Posterior cingulate gyrus (tissue), 11 donors: ENCODE measurements at regions not wholly inside any gene's neighbourhood (a gene's known extent, or its start where the extent isn't known, plus 50 kb on each side); places are given as distances from the start of the nearest gene placed in this dataset.

Experiments used
- DNase-seq, 10 donors: peaks; one replicate each; pipeline versions ENCODE4 v3.0.0 to v3.0.0-alpha.2; 2020 to 2021; ENCODE audit warnings: mixed read lengths in 3 of 10
- intact Hi-C: fragments of 100-400 bp; cut with DNase I; formaldehyde crosslinking; loops from one replicate; pipeline ENCODE4 v1.15.1; 2023

DNA sequence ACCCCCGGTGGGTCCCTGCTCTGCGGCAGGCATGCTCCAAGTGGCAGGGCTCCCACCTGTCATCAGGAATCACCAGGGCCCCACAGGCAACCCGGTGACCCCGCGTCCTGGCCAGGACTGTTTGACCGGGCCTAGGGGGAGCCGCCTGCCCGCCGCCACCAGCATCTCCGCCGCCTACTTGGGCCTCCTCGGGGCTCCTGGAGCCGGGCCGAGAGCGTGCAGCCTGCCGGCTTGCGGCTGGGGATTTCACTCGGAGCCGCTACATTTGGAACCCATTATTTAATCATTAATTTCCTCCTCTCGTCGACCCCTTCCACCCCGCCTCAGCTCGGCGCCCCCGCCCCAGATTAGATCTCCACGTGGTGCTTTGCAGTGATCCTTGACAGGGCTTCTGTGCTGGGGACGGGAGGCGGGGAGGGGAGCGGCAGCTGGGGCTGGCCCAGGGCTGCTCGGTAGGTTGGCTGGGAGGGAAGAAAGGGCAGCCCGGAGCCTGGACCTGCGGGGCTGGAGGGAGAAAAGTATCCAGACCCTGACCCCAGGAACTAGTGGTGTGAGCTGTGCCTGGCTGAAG, 295.4 kb downstream of the CYP26B1 start:
- DNase-seq, result peak in 1 of 10 donors; percentile 49
- intact Hi-C loops, result no loop called here

DNA sequence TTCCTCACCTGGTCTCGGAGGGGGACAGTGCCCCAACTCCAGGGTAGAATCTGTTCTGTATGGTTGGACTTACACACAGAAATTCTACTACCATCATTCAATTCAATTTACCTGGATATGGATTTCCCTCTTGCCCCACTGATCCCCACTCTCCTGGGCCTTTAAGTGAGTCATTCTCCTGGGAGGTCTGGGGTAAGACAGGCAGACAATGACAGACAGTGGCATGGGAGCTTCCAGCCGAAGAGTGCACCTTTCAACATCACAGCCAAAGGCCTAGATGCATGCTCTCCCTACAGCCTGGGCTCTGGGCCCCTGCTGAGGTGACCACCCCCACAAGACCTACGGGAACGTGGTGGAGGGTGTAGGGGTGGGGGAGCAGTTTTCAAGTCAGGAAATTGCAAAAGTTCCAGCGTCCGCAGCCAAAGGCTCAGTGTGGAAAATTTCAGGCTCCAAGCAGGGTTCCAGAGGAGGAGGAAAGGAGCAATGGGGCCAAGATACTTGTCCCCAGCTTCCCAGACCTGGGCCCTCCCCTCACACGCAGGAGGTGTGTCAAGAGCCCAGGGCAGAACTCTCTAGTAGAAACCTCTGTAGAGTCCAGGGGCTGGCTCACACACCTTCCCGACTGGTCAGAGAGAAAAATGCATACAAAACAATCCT, 296.4 kb downstream of the CYP26B1 start:
- DNase-seq, result no peak
- intact Hi-C loops, result no loop called here

DNA sequence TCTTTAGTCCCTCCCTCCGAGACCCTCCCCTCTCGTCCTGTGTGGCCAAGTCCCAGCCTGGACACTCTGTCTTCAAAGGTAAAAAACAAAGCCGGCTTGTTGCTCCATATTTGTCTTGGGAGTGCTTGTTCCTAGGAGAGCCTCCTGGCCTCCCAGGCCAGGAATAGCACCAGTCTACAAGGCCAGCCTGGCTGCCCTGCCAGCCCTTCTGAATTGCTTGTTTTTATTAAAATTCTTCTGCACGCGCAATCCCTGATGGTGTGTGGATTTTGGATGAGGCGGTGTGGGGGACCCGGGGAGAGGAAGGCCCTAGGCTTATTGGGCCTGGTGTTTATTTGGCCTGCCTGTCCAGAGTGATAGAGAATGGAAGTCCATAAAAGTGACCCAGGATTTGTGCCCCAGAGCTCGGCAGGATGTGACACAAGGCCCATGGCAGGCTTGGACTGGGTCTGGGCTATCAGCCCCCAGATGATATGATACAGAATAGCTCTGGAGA, 297.3 kb downstream of the CYP26B1 start:
- intact Hi-C loops, result no loop called here
- DNase-seq, result peak in 1 of 10 donors; percentile 67

DNA sequence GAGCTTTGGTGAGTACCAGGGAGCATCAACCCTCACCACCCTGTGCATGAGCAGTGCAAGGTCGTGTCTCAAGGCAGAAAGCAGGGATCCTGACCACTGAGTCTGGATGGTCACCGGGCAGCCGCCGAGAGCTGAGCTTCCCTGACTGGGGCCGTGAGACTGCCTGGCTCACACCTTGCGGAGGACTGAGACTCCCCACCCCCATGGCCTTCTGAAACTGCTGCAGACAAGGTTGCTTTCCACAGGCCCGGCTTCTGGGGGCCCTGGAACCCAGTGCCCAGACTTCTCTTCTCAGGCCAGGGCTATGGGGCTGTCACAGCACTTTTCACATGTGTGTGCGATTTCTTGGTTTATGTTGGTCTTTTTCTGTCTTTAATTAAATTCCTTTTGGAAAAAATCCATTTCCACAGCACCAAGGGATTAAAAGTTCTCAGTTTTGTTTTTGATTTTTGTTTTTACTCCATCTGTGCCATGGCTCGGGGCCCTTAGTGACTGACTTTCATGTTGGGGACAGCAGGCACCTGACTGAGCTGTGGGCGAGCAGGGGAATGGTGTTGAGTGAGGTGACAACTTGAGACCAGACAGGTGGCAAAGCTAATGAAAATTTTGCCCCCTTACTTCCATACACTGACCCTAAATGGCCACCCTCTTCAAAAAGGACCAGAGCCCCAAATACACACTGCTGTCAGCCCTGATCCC, 297.9 kb downstream of the CYP26B1 start:
- peak in 2 of 10 donors; percentile 51 to 79 for DNase-seq
- intact Hi-C loops, result no loop called here

DNA sequence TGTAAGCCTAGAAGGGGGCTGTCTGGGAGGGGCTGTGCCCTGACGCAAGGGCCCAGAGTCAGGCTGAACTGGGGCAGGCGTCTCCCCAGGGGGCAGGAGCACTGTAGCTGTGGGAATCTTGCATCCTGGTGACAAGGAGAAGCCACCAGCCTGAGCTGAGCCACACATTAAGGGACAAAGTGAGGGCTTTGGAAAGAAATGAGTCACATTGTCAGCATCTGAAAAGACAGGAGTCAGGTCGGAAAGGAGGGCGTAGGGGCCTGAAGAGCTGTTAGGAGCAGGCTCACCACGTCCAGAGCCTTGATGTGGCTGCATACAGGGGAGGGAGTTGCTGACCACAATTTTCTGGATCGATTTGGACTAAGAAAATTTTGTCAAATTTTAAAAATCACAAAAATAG, 298.6 kb downstream of the CYP26B1 start:
- DNase-seq, result no peak
- intact Hi-C loops, result no loop called here

DNA sequence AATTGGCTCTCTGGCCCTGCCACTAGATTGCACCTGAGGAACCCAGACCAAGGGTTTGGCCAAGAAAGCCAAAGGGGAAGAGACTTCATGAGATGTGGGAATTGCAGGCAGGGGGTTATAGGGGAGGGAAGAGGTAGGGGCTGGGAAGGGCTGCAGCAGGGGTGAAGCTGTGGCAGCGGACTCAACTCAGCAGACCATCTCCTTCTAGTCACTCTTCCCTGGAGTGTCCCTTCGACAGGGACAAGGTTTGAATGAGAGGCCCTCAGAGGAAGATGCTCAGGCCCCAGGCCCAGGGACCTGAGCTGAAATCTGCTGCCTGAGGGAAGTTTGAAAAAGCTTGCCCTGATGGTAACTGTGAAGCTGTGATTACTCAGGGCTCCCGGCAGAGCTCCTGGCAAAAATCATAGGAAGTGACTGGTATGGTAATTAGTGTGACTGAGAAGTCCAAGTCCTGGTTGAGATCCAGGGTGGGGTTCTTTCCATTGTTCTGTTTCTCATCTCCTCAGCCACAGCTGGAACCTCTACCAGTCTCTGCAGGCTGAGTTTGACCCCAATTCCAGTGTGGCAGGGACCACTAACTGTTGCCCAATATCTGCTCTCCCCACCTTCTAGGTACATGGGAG, 300.9 kb downstream of the CYP26B1 start:
- intact Hi-C loops, result no loop called here

DNA sequence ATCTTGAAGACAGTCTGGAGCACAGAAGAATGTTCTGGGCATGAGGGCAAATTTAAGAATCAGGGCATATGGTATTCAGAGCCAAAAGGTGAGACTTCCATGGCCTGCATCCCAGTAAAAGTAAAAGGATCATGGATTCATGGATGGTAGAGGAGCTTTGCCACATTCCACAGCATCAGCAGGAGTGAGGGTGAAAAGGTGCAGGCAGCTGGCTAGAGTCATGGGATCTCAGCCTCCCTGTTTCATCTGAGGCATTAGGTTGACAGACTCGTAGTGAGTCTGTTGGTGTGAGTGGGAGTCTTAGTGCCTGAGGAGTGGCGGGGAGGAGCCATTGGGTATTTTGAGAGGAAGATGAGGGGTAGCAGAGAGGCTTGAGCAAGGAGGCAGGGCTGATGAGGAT, 301.6 kb downstream of the CYP26B1 start:
- intact Hi-C loops, result no loop called here

More for the DNA sequence above, 300.9 kb downstream of the CYP26B1 start:
- DNase-seq, result no peak

DNA sequence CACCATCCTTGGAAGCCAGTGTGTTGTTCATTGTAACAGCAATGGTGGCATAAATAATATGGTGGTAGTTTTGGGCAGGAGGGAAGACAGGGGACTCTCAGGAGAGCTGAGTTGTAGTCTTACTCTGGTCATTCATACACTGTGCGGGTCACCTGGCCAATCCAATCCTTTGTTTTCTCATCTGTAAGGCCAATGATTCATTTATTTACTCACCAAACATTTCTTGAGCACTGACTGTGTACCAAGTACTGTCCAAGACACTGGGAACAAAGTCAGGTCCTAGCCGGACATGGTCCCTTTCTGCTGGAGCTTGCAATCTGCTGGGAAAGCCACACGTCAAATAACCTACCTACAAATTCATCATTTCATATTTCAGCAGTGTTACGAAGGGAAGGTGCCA, 302.7 kb downstream of the CYP26B1 start:
- intact Hi-C loops, result no loop called here

More for the DNA sequence above, 301.6 kb downstream of the CYP26B1 start:
- no peak for DNase-seq

DNA sequence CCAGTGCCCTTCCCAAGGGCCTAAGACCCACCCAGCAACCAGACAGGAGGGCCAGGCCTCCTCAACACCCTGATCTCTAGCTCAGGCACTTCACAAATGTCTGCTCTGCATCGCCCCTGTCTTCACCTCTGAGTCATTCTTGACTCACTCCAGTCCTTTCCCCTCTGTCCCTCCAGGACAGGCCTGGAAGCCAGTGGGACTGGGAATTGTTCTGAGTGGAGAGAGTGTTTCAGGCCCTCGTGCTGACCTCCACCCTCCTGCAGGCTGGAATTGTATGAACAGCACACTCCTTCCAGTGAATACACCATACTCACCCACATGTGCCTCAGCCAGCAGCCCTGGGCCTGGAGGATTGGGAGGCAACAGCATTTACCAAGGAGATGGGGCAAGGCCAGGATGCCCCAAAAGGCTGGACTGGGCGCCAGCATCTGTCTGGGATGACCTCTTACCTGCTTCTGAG, 304.2 kb downstream of the CYP26B1 start:
- intact Hi-C loops, result no loop called here
- DNase-seq, result peak in 1 of 10 donors; percentile 57

More for the DNA sequence above, 302.7 kb downstream of the CYP26B1 start:
- DNase-seq, result no peak

DNA sequence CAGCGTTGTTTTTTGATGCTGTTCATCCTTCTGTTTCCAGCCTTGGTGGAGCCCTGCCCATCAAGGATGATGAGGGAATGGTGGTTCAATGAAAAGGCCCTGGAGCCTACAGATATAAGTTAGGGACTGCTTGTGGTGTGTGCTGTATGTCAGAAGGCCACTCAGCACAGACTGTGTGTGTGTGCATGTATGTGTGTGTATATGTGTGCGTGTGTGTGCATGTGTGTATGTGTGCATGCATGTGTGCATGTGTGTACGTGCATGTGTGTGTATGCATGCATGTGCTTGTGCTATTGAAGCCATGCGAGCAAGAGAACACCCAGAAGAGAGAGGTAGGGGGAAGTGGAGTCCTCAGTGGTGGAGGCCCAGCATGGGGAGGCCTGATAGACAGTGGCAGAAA, 304.9 kb downstream of the CYP26B1 start:
- intact Hi-C loops, result no loop called here
- DNase-seq, result no peak

DNA sequence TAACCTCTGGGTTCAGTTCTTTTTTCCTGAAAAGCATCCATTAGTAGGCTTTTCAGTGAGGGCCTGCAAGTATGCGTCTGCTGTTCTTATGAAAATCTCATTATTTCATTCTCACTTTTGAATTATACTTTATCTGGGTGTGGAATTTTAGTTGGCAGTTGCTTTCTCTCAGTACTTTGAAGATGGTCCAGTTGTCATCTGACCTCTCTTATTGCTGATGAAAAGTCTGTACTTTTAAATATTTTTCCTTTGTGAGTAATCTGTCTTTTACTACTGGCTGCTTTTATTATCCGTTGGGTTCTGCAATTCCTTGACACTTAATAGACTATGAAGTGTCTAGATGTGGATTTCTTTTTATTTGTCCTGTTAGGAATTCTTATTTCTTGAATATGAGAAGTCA, 307.8 kb downstream of the CYP26B1 start:
- intact Hi-C loops, result no loop called here
- no peak for DNase-seq

DNA sequence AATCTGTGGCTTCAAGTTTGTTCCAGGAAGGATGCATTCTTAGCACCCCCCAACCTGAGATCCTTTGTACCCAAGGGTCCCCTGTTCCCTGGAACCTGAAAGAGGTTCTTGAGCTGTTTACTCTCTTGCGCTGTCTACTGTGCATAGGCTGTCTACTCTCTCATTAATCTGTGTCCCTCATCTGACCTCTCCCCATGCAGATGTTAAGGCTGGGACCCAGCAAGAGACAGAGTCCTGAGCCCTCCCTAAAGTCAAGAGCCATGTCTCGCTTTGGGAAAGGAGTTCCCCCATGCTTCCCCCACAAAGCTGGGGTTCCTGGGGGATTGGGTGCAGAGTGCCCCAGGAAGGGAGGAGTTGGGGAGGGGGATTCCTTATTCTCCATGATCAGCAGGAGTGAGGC, 312.9 kb downstream of the CYP26B1 start:
- DNase-seq, result no peak
- intact Hi-C loops, result no loop called here

DNA sequence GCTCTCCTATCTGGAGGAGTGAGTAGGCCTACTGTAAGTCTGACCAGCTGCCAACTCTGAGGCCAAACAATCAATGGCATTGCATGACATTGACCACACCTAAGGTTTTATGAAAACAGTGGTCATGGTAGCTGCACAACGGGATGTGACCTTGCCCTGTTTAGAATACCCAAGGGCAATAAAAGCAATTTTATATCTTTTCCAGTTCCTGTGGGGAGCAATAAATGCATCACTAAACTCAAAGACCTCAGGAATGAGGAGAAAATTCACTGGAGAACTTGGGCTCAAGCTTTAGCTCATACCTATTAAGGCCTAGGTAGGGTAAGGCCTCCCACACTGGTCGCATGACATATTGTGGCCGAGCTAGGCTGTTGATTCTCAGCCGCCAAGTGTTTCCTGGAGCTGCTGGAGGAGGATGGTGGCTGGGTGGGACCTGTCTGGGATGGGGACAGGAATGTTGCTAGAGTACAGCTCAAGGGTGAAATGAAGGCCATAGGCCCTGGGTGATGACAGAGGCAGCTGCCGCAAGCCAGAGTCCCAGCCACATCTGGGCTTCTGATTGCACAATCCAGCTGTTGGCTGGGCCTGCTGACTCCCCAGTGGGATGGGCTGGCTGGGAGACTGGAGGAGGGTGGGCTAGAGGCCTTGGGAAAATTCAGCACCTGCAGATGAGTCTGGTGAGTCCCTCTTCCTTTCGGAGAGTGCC, 313.7 kb downstream of the CYP26B1 start:
- intact Hi-C loops, result no loop called here

DNA sequence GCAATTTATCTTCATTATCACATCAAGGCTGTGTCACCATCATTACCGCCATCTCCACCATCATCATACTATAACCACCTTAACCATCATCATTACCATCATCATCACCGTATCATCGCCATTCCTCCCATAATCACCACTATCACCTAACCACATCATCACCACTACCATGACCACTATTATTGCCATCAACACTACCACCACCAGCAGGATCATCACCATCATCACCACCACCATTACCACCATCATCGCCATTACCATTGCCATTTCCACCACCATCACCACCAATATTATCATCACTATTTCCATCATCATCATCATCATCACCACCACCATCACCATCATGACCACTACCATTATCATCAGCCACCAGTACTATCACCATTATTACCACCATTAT, 314.4 kb downstream of the CYP26B1 start:
- intact Hi-C loops, result no loop called here

More for the DNA sequence above, 313.7 kb downstream of the CYP26B1 start:
- peak in 1 of 10 donors; percentile 61 for DNase-seq

DNA sequence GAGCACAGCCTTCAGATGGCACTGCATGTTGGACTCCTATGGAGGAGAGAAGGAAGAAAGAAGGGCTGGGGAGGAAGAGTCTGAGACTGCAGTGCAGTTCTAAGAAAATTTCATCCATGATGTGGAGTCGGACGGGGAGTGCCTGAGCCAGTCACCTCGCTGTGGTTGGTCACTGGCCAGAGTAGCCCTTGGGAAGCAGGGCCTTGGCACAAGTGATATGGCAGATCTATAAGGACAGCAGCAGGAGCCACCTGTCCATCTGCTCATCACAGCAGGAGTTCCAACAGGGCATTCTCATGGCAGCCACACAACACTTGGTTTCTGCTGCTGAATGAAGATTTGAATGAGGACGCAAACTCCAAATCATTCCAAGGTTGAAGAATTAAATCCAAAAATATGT, 314.8 kb downstream of the CYP26B1 start:
- DNase-seq, result no peak
- intact Hi-C loops, result no loop called here

More for the DNA sequence above, 314.4 kb downstream of the CYP26B1 start:
- no peak for DNase-seq

DNA sequence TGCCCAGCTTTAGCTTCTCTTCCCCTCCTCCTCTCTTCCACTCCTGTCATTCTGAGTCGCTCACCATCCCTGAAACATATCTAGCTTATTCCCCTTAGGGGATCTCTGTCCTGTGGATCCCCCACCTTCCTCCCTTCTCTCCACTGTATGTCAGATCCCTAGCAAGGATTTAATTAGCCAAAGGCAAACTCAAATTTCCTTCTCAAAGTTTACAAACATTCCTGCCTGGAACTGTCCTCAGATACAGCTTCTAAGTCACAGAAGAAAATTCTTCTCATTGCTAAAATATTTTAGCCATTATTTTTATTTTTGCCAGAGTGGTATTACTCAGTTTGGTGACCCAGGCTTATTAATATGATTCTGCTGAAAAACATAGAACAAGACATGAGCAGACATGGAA, 315.3 kb downstream of the CYP26B1 start:
- intact Hi-C loops, result no loop called here
- no peak for DNase-seq

DNA sequence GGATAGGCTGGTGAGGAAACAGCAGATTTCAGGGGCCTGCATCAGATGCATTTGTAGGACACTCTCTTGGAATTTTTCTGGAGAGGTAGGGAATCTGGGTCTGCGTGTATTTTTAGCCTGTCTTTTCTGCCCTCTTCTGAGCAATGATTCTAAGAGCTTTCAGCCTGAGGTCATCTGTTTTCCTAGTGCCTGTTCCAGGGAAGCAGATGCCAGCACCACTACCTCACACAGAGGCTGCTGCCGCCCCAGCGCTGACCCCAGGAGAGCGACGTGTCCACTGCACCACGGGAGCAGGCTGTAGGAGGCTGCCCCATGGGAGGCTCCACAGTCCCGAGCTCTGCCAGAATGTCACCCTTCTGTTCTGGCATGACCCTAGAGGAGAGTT, 316.5 kb downstream of the CYP26B1 start:
- DNase-seq, result peak in 1 of 10 donors; percentile 65
- intact Hi-C loops, result no loop called here

DNA sequence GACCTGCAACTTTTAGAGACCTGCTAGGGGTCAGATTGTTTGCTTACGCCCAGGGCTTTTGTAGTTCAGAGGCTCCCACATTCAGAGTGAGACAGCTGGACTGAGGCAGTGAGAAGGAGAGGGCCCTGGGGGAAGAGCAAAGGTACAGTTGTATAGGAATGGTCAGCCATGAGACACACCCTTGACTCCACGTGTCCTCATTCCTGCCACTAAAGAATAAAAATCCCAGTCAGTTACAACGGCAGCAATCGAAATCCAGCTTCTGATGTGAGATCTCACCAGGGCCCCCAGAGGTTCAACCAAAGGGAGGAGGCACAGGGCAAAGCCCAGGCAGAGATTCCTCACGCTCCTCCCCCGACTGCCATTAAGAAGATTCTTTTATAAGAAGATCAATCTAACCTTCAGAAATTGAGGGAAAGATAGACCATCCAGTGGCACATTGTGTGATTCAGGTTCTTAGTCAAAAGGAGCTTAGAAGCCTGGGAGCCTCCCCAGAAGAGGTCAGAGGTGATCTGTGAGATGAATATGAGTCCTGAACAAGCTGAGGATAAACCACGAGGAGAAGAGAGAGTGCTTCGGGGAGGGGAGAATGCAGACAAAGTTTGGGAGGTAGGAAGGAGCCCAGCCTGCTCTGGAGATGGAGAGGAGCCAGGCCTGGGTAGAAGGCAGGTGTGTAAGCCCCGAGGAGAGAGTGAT, 317.0 kb downstream of the CYP26B1 start:
- DNase-seq, result no peak
- intact Hi-C loops, result no loop called here

DNA sequence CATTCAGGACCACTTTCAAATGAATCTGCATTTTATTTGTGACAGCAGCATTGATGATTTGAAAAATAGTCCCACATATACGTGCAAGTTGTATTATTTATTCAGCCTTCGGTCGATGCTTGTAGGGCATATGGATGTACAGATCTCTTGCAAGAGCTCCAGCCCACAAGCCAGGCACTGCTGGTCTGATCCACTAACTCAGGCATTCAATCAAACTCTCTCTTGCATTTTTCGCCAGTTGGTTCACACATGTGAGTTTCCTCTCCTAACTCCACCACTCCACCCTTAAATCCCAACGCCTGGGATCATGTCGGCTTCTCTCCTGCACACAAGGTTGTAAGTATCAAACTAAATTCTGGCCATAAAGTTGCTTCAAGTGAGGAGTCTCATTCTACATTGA, 318.7 kb downstream of the CYP26B1 start:
- intact Hi-C loops, result no loop called here
- DNase-seq, result no peak

DNA sequence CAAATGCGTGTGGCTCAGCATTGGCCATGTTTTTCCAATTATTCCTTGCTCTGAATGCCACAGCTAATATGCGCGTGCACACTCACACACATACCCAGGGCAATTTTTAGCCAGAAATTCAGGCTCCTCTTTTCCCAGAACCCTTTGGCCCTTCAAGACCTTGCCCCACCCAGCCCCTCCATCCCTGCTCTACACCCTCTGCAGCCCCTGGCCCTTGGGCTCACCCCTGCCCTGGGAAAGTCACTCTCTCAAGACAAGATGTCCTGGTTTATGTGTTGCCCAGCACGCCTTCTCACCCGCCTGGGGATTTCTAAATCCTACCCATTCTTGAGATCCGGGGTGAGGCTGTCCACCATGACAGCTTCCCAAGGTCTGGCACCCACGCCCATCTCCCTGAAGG, 319.7 kb downstream of the CYP26B1 start:
- intact Hi-C loops, result no loop called here
- no peak for DNase-seq
